DMS53 treated with DMSO at 0.1 percent for 48 hours (cell line): ENCODE measurements at regions not wholly inside any gene's neighbourhood (a gene's known extent, or its start where the extent isn't known, plus 50 kb on each side); places are given as distances from the start of the nearest gene placed in this dataset.
"Not testable (repeated sequence)": the region's sequence is repeated elsewhere in the genome, so short reads cannot be mapped to it uniquely, and the experiment has no call there.

Experiments
- DNase-seq: peaks from one replicate; lab custom pipeline; 2025; ENCODE audit not compliant: unreplicated experiment; lab: John Stamatoyannopoulos, UW

DNA sequence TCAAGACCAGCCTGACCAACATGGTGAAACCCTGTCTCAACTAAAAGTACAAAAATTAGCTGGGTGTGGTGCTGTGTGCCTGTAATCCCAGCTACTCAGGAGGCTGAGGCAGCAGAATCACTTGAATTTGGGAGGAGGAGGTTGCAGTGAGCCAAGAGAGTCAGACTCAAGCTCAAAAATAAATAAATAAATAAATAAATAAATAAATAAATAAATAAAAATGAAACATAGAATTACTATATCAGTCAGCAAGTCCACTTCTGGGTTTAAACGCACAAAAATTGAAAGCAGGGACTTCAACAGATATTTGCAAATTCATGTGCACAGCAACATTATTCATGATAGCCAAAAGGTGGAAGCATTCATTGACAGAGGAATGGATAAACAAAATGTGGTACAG lies 875.2 kb upstream of the ALG10B start:
- not testable (repeated sequence) for DNase-seq

DNA sequence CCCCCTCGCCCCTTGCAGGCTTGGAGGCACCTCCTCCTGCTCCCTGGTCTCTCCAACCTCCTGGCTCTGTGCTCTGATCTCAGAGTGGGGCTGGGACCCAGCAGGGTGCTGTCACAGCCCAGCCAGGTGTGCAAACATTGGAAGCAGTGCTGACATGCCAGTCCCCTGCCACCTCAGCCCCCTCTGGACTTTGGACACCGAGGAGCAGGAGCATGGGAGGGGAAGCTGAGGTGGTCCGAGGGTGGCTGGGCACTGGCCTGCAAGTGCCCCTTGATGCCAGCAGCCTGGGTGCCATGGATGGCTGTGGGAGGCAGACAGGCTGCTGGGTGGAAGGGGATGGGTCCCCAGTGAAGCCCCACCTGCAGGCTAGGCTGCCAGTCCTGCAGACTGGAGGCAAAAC lies 860.9 kb upstream of the ALG10B start:
- not testable (repeated sequence) for DNase-seq

- not testable (repeated sequence) for DNase-seq
These were observed 818.6 kb upstream of the ALG10B start for GRCh38 chr12:37497939-37498338.

DNA sequence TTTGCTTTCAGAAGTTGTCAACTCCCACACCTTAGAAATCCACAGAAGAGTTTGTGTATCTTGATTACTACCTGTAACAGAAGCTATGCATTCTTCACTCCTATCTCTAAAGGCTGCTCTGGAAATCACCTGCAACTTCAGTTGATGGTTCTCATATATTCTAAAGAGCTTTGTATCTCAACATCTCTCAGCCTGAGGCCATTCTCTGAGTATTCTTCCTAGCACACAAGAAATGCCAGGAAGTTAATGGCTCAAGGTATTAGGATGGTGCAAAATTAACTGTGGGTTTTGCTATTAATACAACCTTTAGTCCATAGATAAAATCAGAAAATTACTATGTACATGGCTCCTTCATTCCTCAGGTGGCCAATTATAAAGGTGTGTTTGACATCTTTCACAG lies 806.3 kb upstream of the ALG10B start:
- not testable (repeated sequence) for DNase-seq

GRCh38 chr12:37540581-37540980 lies 776.0 kb upstream of the ALG10B start:
- not testable (repeated sequence) for DNase-seq

GRCh38 chr12:37541356-37541755 lies 775.2 kb upstream of the ALG10B start:
- DNase-seq: no peak

- peak; percentile 49 for DNase-seq
These were observed 773.2 kb upstream of the ALG10B start for GRCh38 chr12:37543131-37543965.

- no peak for DNase-seq
These were observed 772.5 kb upstream of the ALG10B start for GRCh38 chr12:37543966-37544668.

DNA sequence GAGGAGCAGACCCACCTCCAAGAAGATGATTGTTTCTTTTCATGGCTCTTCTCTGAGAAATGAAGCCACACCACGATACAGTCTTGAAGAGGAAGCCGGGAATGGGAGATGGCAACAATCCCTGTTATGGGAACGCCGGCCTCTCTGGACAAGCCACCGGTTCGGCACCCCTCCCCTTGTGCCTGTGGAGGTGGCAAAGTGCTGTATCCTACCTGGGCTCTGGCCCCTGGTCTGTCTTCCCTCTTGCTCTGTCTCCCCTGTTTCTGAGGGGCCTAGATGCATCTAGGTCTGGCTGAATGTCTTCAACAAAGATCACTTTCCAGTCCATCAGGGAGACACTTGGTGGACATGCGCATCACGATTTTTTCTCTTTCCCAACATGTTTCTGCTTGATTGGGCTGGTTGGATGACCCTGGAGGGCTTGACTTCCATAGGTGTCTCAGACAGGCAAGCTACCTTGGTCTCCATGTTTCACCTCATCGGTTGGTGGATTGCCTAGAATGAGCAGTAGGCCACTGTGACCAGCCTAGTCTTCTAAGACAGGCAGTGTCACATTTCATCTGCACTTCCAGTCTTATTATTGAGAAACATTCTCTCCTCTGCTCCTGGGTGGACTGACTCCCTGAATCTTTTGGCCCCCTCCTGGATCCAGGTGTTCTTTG lies 771.8 kb upstream of the ALG10B start:
- DNase-seq: not testable (repeated sequence)

DNA sequence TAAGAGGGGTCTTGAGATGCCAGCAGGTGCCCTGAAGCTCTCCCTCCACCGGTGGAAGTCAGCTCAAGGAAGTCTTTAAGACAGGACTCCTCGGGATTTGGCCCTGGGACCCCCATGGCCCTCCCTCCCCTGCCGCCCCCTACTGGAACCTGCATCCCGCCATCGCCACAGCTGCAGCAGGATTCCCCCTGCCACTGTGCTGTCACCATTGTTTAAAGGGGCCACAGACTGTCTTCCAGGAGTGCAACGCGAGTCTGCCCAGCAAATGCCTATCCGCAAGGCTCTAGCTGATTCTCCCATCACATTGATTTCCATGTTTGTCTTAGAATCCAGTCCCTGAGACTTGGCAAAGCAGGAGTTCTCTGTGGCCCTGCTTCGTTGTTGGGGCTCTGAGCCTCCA lies 770.8 kb upstream of the ALG10B start:
- no peak for DNase-seq

DNA sequence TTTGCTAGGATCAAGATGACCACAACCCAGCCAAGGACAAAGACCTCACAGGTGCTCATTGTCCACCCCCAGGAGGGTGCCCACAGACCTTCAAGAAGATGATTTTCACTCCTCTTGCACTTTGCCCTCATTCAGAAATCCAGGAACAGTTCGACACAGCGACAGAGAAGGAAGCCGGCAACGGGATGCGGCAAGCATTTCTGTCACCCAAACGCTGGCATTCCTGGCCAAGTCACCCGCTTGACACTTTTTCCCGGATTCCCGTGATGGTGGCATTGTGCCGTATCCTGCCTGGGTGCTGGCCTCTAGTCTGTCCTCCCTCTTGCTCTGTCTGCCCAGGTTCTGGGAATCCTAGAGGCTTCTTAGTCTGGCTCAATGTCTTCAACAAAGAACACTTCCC lies 770.4 kb upstream of the ALG10B start:
- DNase-seq: no peak

DNA sequence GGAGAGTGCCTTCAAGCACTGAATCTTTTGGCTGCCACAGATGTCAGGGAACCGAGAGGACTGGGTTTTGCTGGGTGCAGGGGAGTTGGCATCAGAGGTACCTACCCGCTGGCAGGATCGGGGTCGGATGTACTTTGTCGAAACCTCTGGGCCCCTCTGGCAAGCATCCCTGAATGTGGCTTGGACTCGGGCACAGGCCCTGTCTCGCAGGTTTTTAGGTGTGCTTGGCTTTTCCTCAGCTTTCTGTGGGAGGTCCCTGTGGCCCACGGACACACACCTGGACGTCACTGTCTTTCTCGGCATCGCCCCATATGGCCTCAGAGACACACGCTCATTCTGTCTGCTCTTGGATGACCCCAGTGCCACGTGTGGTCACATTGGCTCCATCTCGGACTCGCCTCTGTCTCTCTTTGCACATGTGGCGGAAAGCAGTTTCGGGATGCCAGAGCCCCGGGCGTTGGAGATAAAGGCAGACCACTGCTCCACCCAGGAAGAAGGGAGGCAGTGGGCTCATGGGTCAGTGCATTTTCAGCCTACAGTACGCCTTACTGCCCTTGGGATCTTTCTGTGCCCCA lies 769.6 kb upstream of the ALG10B start:
- no peak for DNase-seq

DNA sequence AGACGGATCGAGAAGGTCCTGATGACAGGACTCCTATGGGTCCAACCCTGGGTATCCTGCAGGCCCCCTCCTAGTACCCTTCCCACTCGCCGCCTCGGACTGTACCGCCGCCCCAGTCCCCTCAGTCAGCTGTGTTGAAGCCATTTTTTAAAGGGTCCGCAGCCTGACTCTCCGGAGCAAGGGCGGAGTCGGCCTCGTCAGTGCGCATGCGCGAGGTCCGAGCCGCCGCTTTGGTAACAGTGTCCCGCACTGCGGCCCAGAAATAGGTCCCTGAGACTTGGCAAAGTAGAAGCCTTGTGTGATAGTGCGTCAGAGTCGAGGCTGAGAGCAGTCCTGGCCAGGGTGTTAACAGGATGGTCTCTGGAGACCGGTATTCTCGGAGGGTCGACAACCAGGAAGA lies 769.0 kb upstream of the ALG10B start:
- DNase-seq: no peak

GRCh38 chr12:37548266-37548805 lies 768.2 kb upstream of the ALG10B start:
- DNase-seq: no peak

DNA sequence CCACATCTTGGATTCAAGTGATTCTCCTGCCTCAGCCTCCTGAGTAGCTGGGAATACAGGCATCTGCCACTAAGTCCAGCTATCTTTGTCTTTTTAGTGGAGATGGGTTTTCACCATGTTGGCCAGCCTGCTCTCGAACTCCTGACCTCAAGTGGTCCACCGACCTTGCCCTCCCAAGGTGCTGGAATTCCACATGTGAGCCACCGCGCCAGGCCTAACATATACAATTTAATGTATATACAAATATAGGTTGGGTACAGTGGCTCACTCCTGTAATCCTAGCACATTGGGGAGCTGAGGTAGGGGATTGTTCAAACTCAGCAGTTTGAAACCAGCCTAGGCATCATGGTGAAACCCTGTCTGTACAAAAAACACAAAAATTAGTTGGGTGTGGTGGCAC lies 759.6 kb upstream of the ALG10B start:
- DNase-seq: not testable (repeated sequence)

- DNase-seq: no peak
These were observed 751.5 kb upstream of the ALG10B start for GRCh38 chr12:37565112-37565511.

DNA sequence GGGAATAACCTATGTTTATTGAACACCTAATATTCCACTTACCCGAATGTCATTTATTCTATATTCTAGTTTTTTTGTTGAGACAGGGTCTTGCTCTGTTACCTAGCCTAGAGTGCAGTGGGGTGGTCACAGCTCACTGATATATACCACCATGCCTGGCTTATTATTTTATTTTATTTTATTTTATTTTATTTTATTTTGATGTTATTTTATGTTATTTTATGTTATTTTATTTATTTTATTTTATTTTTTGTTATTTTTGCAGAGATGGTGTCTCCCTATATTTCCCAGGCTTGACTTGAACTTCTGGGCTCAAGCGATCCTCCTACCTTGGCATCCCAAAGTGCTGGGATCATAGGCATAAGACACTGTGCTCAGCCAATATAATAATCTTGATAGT lies 746.0 kb upstream of the ALG10B start:
- DNase-seq: not testable (repeated sequence)
